SIG-M5 treated with dmso at 0.1 percent for 504 hours (cell line): ENCODE measurements at regions not wholly inside any gene's neighbourhood (a gene's known extent, or its start where the extent isn't known, plus 50 kb on each side); places are given as distances from the start of the nearest gene placed in this dataset.
"Not testable (repeated sequence)": the region's sequence is repeated elsewhere in the genome, so short reads cannot be mapped to it uniquely, and the experiment has no call there.

Experiments
- DNase-seq: peaks from one replicate; lab custom pipeline; 2025; ENCODE audit not compliant: unreplicated experiment; lab: John Stamatoyannopoulos, UW

DNA sequence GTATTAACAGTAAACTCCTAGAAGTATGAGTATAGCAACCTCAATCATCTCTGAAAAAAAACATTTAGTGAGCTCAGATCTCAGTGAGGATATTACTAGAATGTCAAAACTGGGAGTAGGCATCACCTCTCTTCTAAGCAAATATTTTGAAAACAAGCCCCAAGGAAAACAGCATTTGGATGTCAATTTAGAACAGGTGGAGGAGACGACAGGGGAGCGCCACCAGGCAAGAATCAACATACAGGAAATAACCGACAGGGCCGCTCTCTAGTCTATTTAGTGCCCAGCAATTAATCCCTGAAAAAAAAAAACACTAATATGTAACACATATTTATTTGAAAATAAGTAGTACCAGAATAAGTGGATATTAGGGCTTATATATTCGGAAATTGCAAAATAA is 940.3 kb upstream of the ADGRL3 start:
- DNase-seq, result no peak

GRCh38 chr4:60266505-60266904 is 933.6 kb upstream of the ADGRL3 start:
- DNase-seq, result no peak

DNA sequence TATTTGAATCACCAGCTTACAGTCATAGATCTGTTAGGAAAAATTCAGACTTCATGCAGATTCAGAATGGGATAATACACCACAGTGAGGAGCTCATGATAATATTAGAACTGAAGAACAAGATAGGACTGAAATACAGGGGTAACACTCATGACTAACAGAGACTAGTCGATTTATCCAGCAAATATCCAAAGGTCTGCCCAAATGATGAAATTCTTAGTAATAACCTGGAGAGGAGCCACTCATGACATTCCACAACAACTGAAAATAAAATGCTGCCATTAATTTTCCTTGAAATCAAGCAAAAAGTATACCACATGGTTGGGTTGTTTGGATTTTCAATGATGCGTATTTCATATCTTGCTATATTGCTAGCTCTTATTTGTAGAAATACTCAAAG is 903.7 kb upstream of the ADGRL3 start:
- no peak for DNase-seq

DNA sequence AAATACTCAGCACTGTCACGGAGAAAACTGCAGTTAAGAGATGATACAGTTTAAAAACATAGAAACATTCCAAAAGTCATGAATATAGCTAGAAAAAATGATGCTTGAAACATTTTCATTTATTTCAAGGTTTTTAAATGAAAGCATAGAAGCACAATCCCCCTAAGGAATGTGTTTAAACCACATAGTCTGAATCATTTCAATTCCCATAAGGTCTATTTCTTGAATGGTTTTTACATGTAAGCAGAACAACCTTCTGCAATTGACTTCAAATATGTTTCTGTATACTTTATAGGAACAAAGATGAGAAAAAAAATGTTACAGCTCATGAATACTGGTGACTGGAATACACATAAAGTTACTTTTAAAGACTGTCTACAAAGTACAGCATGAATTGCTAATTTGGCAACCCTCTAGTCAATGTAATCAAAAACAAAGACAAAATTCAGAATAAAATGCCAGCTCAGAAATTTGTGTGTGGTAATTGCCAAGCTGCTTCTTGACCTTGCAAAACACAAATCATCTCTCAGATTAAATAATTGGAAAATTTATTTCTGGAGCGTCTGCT is 886.4 kb upstream of the ADGRL3 start:
- no peak for DNase-seq

DNA sequence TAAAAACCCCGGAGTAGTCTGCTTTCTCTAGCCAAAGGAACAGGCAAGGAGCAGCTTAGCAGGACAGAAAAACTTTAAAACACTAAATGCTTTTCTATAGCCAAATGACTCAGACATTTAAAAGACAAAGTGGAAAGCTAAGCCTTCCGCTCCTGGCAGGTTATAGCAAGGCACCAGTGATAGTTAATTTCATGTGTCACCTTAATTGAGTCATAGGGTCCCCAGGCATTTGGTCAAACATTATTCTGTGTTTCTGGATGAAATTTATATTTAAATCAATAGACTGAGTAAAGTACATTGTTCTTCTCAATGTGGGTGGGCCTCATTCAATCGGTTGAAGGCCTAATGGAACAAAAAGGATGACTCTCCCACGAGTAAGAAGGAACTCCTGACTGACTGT is 885.7 kb upstream of the ADGRL3 start:
- DNase-seq, result no peak

DNA sequence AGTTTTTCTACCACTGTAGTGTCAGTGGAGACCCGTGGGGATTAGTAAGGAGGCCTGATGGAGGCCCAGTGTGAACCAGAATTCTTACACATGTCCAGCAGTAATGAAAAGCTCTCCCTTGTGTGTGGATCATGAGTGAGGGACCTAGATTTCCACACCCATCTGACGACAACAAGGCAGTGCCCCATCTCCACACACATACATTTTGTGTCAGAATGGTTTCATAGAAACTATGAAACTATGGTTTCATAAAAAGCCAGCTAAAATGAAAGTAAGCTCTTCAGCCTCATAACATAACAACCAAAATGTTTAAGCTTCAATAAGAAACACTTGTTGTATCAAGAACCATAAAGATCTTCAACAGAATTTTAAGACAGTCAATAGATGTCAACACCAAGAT is 884.5 kb upstream of the ADGRL3 start:
- DNase-seq, result no peak

- DNase-seq, result no peak
These were observed 873.4 kb upstream of the ADGRL3 start for GRCh38 chr4:60326735-60327134.

DNA sequence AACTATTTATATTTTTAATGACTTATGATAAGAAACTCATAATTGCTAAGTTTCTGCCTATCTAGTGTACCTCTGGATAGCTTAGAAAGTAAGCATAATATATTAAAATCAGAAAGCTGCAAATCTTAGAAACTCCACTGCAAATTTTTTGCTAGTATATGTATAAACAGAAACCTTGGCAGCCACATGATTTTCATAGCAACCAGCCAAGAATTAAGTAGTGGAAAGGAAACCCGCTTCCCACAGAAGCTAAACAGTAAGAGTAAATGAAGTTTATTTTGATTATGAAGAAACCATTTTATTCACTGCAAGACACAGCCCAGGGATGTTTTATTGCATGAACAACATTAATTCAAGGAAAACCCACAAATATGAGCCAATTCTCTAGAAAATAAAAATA is 872.5 kb upstream of the ADGRL3 start:
- DNase-seq, result no peak

DNA sequence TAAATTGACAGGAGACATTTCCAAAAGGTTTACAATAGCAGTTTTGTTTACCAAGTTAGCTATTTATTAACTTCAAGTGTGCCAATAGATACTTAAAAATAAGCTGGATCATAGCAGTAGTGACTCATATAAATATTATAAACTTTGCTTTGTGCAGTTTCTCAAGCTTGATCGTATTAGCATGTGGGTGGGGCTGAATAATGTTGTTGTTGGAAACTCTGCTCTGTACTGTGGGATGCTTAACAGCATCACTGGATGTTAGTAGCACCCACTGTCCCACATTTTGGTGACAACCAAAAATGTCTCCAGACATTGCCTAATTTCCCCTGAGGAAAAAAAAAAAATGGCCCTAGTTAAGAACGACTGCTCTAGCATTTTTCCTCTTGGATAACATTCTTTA is 855.2 kb upstream of the ADGRL3 start:
- no peak for DNase-seq

DNA sequence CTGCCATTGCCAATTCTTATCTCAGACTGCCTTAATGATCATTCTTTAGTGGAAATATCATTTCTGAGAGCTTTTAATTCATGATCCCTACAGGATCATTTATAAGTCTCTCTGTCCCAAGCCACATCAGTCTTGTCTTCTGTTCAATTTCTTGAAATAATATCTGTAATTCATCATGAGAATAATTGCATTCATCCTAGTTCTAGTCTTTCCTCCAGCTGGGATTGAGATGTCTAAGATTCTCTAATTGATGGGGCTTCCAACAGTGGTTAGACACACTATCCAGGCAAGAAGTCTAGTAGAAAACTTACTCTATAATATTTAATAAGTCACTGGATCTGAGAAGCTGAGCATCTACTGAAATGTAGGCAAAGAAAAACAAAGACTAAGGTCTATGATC is 854.7 kb upstream of the ADGRL3 start:
- DNase-seq, result no peak

DNA sequence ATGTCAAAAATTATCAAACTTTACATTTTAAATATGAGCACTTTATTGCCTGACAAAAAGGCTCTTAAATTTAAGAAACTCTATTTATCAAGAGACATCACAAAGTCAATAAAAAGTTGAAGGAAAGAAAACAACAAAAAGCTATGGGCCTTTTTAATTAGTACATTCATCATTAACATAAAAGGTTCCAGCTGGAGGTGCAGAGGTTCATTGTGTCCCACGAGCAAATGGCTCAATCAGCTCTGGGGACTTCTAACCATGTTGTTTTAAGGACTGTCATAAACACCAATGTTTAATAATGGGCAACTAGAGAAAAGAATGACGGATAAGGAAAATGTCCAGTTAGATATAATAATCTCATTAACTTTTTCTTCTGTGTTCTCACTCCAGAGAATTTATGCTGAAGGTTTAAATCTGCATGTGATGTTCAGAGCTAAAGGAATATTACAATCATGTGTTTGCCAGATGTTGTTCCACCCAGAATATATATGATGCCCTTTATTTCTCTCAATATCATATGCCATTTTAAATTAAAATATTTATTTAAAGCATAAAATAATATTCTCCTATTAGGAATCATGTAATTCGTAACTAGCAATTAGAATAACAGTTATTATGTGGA is 840.3 kb upstream of the ADGRL3 start:
- no peak for DNase-seq

DNA sequence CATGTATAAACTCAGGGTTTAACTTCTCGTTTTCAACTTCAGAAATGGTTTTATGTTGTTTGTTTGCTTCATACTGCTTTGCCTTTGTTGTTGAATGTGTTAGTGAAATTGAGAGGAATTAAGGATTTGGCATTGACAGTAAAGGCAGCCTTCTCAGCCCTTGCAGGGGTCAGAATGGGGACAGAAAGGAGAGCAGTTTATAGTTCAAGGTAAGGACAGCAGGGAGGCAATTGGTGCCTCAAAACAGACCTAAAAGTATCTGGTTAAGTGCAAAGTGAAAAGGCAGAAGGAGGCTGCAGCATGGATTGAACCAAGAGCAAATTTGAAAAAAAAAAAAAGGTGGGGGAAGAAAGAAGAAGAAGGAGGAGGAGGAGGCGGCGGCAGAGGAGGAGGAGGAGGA is 835.0 kb upstream of the ADGRL3 start:
- no peak for DNase-seq

GRCh38 chr4:60366661-60367060 is 833.5 kb upstream of the ADGRL3 start:
- no peak for DNase-seq

- no peak for DNase-seq
These were observed 831.1 kb upstream of the ADGRL3 start for GRCh38 chr4:60368986-60369385.

DNA sequence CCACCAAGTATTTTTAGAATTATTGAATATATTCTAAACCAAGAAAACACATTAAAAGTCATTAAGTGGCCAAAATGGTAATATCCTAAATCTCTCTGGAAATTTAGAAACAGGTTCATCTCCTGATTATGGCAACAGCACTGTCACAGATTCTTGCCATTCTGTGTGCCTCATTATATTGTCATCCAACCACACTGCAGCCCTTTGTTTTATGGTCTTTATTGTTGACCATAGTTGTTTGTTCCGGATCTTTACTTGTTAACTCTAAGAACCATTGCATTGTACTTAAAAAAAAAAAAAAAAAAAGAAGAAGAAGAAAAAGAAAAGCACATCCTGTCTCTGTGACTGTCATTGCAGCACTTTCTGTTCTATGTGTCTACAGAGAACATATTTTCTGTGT is 822.1 kb upstream of the ADGRL3 start:
- no peak for DNase-seq

DNA sequence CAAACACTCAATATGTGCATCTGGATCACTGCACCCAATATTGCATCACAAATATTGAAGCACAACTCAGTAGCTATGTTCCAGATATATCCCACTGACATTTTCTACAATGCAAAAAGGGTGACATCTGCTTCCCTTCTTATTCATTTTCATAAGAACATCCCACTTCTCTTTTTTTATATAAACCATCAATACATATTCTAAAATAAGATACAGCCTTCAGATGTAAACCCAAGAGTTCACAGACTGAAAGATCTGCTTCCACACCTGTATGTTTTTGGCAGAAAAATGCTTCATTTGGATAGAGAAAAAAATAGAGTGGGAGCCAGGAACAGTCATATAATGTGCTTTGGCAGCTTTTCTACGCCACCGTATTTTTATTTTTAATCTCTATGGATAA is 815.6 kb upstream of the ADGRL3 start:
- no peak for DNase-seq

DNA sequence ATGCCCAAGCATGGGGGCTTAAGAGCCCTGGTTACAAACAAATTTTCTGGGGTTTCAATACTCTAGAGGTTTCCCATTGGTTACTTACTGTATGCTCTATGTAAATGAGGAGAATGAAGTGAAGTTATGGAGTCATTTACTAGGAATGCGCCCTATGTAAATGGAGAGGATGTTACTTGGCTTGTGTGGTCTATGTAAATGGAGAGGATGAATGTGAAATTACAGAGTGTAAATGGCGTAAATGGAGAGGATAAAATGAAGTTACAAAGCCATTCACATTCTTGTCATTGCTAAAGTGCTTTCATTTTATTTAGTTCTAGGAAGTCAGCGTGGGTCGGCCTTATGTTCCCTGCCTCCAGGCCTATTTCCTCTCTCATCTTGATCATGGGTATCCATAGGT is 810.5 kb upstream of the ADGRL3 start:
- no peak for DNase-seq

DNA sequence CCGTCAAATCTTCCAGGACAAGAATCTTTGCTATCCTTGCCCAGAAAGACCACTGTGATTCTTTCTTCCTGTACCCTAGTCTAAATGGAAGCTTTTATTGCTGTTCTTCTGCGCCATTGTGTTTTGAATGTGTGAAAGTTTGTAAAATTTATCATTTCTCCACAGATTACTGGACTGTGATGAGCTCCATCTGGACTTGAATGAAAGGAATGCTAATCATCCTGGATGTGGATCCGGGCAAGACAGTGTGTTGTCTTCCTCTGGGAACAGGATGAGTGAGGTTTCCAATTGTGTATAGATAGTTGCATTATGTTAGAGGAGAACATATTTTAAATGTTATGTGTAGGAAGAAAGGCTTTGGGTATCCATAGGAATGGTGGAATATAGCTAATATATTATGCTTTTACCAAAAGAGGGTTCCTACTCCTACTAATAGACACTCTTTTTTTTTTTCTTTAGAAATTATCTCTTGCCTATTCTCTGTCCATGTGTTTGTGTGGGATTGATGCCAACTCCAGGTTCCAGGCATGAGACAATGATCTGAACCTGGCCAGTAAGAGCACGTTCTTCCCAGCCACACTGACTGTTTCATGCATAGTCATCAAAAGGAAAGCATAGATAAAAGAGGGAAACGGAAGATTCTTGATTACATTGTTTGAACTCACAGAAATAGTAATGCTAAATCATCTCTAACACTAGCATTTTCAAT is 803.6 kb upstream of the ADGRL3 start:
- DNase-seq, result no peak

DNA sequence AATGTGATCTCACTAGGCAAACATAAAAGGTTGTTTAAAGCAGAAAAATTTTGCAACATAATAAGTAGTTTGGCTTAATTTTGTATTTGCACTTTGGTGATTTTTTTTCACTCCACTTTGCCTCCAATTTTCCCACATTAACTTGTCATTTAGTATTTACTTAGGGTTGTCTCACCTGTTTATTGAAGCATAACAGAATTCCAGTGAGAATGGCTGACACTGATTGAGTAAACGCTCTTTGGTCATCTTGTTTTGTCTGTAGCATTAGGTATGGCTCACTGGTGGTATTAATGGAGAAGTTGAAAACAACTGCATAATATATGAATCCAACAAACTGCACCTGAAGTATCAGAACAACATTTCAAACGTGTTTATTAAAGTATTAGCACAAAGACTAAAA is 799.5 kb upstream of the ADGRL3 start:
- no peak for DNase-seq

- no peak for DNase-seq
These were observed 796.1 kb upstream of the ADGRL3 start for GRCh38 chr4:60404027-60404426.

DNA sequence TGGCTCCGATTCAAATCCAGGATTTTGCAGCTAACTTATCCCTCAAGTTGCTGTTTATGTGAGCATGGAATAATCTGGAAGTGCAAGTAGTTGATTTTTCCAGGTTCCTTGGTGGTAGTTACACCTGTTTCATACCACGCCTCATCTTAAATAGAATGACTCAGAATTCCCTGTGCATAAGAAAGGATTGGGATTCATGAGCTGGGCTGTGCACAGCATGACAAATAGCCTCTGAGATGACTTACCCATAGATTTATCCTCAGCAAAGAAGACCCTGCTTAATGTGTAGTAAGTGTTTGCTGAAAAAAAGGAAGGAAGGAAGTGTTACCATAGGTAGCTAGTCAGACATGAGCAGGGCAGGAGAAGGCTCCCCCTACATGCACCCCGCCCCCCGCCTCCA is 777.7 kb upstream of the ADGRL3 start:
- DNase-seq, result no peak

GRCh38 chr4:60423573-60424184 is 776.4 kb upstream of the ADGRL3 start:
- DNase-seq, result not testable (repeated sequence)
